GM23338 (cell line): ENCODE measurements at regions not wholly inside any gene's neighbourhood (a gene's known extent, or its start where the extent isn't known, plus 50 kb on each side); places are given as distances from the start of the nearest gene placed in this dataset.

Experiments
- CREB1 ChIP-seq: fragments of 250-450 bp; sonication (Bioruptor Pico); IDR thresholded peaks from 2 replicates; pipeline ENCODE4 v1.5.0; 2020; ENCODE audit warnings: low read depth, mild to moderate bottlenecking, moderate library complexity
- CTCF ChIP-seq, 2 experiments: fragments of 200-600 bp in 1 of 2; sonication (generic) in 1 of 2; conservative IDR thresholded peaks; 2 replicates each; pipeline versions ENCODE4 v1.5.1 to v1.6.1; 2016 to 2017; ENCODE audit warnings: antibody characterized with exemption in 2 of 2, low read depth in 2 of 2, mild to moderate bottlenecking in 2 of 2, moderate library complexity in 1 of 2
- ETS1 ChIP-seq: IDR thresholded peaks from 2 replicates; pipeline ENCODE4 v1.6.1; 2016; ENCODE audit warnings: antibody characterized with exemption
- EZH2 ChIP-seq: fragments of 200-600 bp; sonication (generic); IDR thresholded peaks from one replicate; pipeline ENCODE4 v1.8.0; 2017; ENCODE audit warnings: antibody characterized with exemption, mild to moderate bottlenecking, low read depth; ENCODE audit not compliant: unreplicated experiment
- EZH2phosphoT487 ChIP-seq: fragments of 200-600 bp; sonication (generic); IDR thresholded peaks from one replicate; pipeline ENCODE4 v1.8.1; 2018; ENCODE audit warnings: antibody characterized with exemption; ENCODE audit not compliant: unreplicated experiment
- JUNB ChIP-seq: IDR thresholded peaks from one replicate; pipeline ENCODE4 v1.6.1; 2016; ENCODE audit warnings: antibody characterized with exemption; ENCODE audit not compliant: unreplicated experiment
- NANOG ChIP-seq: IDR thresholded peaks from 2 replicates; pipeline ENCODE4 v1.6.1; 2016; ENCODE audit warnings: antibody characterized with exemption, borderline replicate concordance
- POLR2AphosphoS5 ChIP-seq: IDR thresholded peaks from 2 replicates; pipeline ENCODE4 v1.6.1; 2016; ENCODE audit warnings: antibody characterized with exemption, low read depth
- REST ChIP-seq: IDR thresholded peaks from one replicate; pipeline ENCODE4 v1.6.1; 2018; ENCODE audit warnings: antibody characterized with exemption; ENCODE audit not compliant: unreplicated experiment
- STAT1 ChIP-seq: IDR thresholded peaks from one replicate; pipeline ENCODE4 v1.6.1; 2016; ENCODE audit warnings: antibody characterized with exemption; ENCODE audit not compliant: unreplicated experiment
- ZNF114 ChIP-seq: fragments of 250-450 bp; sonication (Bioruptor Pico); IDR thresholded peaks from 2 replicates; pipeline ENCODE4 v1.5.0; 2020; ENCODE audit warnings: mild to moderate bottlenecking, moderate library complexity
- ZNF462 ChIP-seq: fragments of 250-450 bp; sonication (Bioruptor Pico); IDR thresholded peaks from 2 replicates; pipeline ENCODE4 v1.5.0; 2020; ENCODE audit warnings: mild to moderate bottlenecking, moderate library complexity

GRCh38 chr4:34767407-34767806 lies 1476.9 kb downstream of the ARAP2 start:
- TF ChIP-seq EZH2phosphoT487 (no peak), CTCF (conservative IDR thresholded peaks at IDR 0.05; ENCODE audit: low read depth in 2 of 2) (no peak), REST (no peak), POLR2AphosphoS5 (no peak), EZH2 (no peak), STAT1 (no peak), ETS1 (no peak), NANOG (no peak), ZNF114 (CRISPR knock-in tag) (no peak), CREB1 (CRISPR knock-in tag) (no peak), ZNF462 (CRISPR knock-in tag) (no peak), JUNB (no peak)
